ENCODE measurements at regions not wholly inside any gene's neighbourhood (a gene's known extent, or its start where the extent isn't known, plus 50 kb on each side); places are given as distances from the start of the nearest gene placed in this dataset.

GRCh38 chr17:52336796-52337195 lies 178.3 kb upstream of the CA10 start (continued):
- TF ChIP-seq, protein P1, sequence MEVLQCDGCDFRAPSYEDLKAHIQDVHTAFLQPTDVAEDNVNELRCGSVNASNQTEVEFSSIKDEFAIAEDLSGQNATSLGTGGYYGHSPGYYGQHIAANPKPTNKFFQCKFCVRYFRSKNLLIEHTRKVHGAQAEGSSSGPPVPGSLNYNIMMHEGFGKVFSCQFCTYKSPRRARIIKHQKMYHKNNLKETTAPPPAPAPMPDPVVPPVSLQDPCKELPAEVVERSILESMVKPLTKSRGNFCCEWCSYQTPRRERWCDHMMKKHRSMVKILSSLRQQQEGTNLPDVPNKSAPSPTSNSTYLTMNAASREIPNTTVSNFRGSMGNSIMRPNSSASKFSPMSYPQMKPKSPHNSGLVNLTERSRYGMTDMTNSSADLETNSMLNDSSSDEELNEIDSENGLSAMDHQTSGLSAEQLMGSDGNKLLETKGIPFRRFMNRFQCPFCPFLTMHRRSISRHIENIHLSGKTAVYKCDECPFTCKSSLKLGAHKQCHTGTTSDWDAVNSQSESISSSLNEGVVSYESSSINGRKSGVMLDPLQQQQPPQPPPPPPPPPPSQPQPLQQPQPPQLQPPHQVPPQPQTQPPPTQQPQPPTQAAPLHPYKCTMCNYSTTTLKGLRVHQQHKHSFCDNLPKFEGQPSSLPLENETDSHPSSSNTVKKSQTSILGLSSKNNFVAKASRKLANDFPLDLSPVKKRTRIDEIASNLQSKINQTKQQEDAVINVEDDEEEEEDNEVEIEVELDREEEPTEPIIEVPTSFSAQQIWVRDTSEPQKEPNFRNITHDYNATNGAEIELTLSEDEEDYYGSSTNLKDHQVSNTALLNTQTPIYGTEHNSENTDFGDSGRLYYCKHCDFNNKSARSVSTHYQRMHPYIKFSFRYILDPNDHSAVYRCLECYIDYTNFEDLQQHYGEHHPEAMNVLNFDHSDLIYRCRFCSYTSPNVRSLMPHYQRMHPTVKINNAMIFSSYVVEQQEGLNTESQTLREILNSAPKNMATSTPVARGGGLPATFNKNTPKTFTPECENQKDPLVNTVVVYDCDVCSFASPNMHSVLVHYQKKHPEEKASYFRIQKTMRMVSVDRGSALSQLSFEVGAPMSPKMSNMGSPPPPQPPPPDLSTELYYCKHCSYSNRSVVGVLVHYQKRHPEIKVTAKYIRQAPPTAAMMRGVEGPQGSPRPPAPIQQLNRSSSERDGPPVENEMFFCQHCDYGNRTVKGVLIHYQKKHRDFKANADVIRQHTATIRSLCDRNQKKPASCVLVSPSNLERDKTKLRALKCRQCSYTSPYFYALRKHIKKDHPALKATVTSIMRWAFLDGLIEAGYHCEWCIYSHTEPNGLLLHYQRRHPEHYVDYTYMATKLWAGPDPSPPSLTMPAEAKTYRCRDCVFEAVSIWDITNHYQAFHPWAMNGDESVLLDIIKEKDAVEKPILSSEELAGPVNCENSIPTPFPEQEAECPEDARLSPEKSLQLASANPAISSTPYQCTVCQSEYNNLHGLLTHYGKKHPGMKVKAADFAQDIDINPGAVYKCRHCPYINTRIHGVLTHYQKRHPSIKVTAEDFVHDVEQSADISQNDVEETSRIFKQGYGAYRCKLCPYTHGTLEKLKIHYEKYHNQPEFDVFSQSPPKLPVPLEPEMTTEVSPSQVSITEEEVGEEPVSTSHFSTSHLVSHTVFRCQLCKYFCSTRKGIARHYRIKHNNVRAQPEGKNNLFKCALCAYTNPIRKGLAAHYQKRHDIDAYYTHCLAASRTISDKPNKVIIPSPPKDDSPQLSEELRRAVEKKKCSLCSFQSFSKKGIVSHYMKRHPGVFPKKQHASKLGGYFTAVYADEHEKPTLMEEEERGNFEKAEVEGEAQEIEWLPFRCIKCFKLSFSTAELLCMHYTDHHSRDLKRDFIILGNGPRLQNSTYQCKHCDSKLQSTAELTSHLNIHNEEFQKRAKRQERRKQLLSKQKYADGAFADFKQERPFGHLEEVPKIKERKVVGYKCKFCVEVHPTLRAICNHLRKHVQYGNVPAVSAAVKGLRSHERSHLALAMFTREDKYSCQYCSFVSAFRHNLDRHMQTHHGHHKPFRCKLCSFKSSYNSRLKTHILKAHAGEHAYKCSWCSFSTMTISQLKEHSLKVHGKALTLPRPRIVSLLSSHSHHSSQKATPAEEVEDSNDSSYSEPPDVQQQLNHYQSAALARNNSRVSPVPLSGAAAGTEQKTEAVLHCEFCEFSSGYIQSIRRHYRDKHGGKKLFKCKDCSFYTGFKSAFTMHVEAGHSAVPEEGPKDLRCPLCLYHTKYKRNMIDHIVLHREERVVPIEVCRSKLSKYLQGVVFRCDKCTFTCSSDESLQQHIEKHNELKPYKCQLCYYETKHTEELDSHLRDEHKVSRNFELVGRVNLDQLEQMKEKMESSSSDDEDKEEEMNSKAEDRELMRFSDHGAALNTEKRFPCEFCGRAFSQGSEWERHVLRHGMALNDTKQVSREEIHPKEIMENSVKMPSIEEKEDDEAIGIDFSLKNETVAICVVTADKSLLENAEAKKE (CRISPR knock-in tag; IDR thresholded peaks at IDR 0.05), result no peak
- TF ChIP-seq EZH2 (IDR thresholded peaks at IDR 0.05; ENCODE audit: low read depth, unreplicated experiment) (no peak), EZH2phosphoT487 (IDR thresholded peaks at IDR 0.05; ENCODE audit: unreplicated experiment) (no peak), POLR2AphosphoS5 (IDR thresholded peaks at IDR 0.05; ENCODE audit: low read depth) (no peak)

DNA sequence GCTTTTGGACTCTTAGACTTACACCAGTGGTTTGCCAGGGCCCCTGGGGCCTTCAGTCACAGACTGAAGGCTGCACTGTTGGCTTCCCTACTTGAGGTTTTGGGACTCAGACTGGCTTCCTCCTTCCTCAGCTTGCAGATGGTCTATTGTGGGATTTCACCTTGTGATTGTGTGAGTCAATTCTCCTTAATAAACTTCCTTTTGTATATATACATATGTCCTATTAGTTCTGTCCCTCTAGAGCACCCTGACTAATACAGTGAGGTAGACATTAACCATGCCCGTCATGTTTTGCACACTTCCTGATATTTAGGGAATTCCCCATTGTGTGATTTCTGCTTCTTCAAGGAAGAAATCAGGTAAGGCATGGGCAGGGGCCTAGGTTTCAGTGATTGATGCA lies 147.8 kb upstream of the CA10 start:
- Mint-ChIP-seq H3K9me3 (peaks cover 11% of the 10 kb centered on the region), H3K36me3 (ENCODE audit: low read depth) (peaks cover 5% of the 10 kb centered on the region; the same call in 2 of the 3 replicates), H3K27me3 (ENCODE audit: insufficient read depth, low read depth, poor library complexity) (peaks cover 2% of the 10 kb centered on the region), H3K4me1 (no peaks in the 10 kb centered on the region), H3K4me3 (no peak overlapping the region), H3K27ac (no peak overlapping the region)
- no peaks in the 10 kb centered on the region for H3K4me1 ChIP-seq (ENCODE audit: insufficient read depth)
- H3K27ac ChIP-seq (ENCODE audit: low read depth), result no peak overlapping the region
- no peaks in the 10 kb centered on the region for H3K27me3 ChIP-seq (ENCODE audit: insufficient read depth)
- H4K20me1 ChIP-seq (replicated peaks; ENCODE audit: insufficient read depth), result no peaks in the 10 kb centered on the region
- no peak overlapping the region for H3K4me3 ChIP-seq
- no peak for ATAC-seq
- H3F3A ChIP-seq (replicated peaks; ENCODE audit: low read depth), result no peaks in the 10 kb centered on the region
- no peak for DNase-seq (ENCODE audit: low spot score)
- no peaks in the 10 kb centered on the region for H3K36me3 ChIP-seq (ENCODE audit: insufficient read depth)
- H3K79me2 ChIP-seq (replicated peaks; ENCODE audit: insufficient read depth), result no peaks in the 10 kb centered on the region
- H2AFZ ChIP-seq, result no peak overlapping the region
- no peak overlapping the region for H3K4me2 ChIP-seq
- no peak for TF ChIP-seq ZNF114 (CRISPR knock-in tag; IDR thresholded peaks at IDR 0.05)
- no peak for TF ChIP-seq EZH2phosphoT487 (IDR thresholded peaks at IDR 0.05; ENCODE audit: unreplicated experiment)
- TF ChIP-seq STAT1 (IDR thresholded peaks at IDR 0.05; ENCODE audit: unreplicated experiment), result no peak
- no peak for TF ChIP-seq ETS1 (IDR thresholded peaks at IDR 0.05)
- no peak for TF ChIP-seq NANOG (IDR thresholded peaks at IDR 0.05; ENCODE audit: borderline replicate concordance)
- TF ChIP-seq, protein P1 (CRISPR knock-in tag; IDR thresholded peaks at IDR 0.05), result no peak
- no peak for TF ChIP-seq ZNF331 (CRISPR knock-in tag; IDR thresholded peaks at IDR 0.05; ENCODE audit: low read depth)
- no peaks in the 10 kb centered on the region for H3K9me2 ChIP-seq (ENCODE audit: insufficient read depth)

Data from GM23338 (cell line).